GM23248 (cell line): ENCODE measurements at regions not wholly inside any gene's neighbourhood (a gene's known extent, or its start where the extent isn't known, plus 50 kb on each side); places are given as distances from the start of the nearest gene placed in this dataset.

Experiments used
- EZH2 ChIP-seq: fragments of 200-600 bp; sonication (generic); IDR thresholded peaks from 2 replicates; pipeline ENCODE4 v1.6.1; 2018; ENCODE audit warnings: antibody characterized with exemption, mild to moderate bottlenecking; ENCODE audit not compliant: insufficient read depth, poor library complexity, severe bottlenecking
- EZH2phosphoT487 ChIP-seq: fragments of 200-600 bp; sonication (generic); IDR thresholded peaks from 2 replicates; pipeline ENCODE4 v1.6.1; 2018; ENCODE audit warnings: antibody characterized with exemption, moderate library complexity, mild to moderate bottlenecking, low read depth; ENCODE audit not compliant: insufficient read depth

GRCh38 chr17:74018115-74018514 lies 185.4 kb upstream of the RPL38 start:
- TF ChIP-seq EZH2 = no peak
- TF ChIP-seq EZH2phosphoT487 = no peak
